ENCODE measurements at regions not wholly inside any gene's neighbourhood (a gene's known extent, or its start where the extent isn't known, plus 50 kb on each side); places are given as distances from the start of the nearest gene placed in this dataset.
"Not testable (repeated sequence)": the region's sequence is repeated elsewhere in the genome, so short reads cannot be mapped to it uniquely, and the experiment has no call there.

DNA sequence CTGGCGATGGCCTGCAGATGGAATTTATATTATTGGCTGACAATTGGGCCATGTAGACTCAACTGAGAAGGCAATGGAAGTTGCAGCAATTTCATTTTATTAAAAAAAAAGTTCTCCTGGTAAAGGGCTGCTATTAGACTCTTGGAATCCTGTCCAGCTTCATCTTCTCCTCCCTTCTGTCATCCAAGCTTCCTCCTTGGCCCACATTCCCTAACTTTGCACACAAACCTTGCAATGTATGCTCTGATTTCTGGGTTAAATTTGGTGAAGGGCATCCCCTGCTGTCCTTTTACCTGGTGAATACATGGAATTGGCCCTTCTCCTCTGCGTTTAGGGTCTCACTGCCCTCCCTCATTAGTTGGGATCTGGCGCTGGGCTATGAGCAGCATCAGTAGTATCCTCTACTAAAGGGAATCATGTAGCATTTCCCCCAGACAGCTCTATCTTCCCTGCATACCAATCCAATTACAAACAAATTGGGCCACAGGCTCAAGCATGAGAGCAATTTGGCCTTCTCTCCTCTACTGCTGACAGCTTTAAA lies 336.9 kb downstream of the BMP4 start:
- peak; percentile 56 to 77 for DNase-seq (ENCODE audit: low read depth in 2 of 2)
- Histone ChIP-seq H3K27ac (ENCODE audit: insufficient read depth, low read length) (no peak overlapping the region), H3K27me3 (ENCODE audit: control insufficient read depth, insufficient read depth, low read length) (no peaks in the 10 kb centered on the region), H3K9ac (ENCODE audit: insufficient read depth, low read length) (no peak overlapping the region), H3K4me1 (ENCODE audit: control insufficient read depth, extremely low read depth, insufficient read depth, low read length) (no peaks in the 10 kb centered on the region), H3K9me3 (ENCODE audit: control insufficient read depth, insufficient read depth, low read depth, low read length) (no peaks in the 10 kb centered on the region), H2AFZ (ENCODE audit: low read length) (no peak overlapping the region), H3K4me2 (ENCODE audit: extremely low read depth, insufficient read depth, low read length) (no peak overlapping the region), H4K20me1 (ENCODE audit: control insufficient read depth, extremely low read depth, insufficient read depth, low read length) (no peaks in the 10 kb centered on the region), H3K36me3 (ENCODE audit: control insufficient read depth, insufficient read depth, low read length) (no peaks in the 10 kb centered on the region), H3K79me2 (ENCODE audit: control insufficient read depth, insufficient read depth, low read length) (no peaks in the 10 kb centered on the region), H3K4me3 (replicated peaks in 1 of 4; ENCODE audit: control extremely low read depth in 1 of 4, insufficient read depth in 1 of 4, low read depth in 3 of 4, low read length in 4 of 4) (no peak overlapping the region)
- TF ChIP-seq EZH2 (IDR thresholded peaks at IDR 0.05; ENCODE audit: low read length, missing control alignments): no peak
- TF ChIP-seq, protein P1, sequence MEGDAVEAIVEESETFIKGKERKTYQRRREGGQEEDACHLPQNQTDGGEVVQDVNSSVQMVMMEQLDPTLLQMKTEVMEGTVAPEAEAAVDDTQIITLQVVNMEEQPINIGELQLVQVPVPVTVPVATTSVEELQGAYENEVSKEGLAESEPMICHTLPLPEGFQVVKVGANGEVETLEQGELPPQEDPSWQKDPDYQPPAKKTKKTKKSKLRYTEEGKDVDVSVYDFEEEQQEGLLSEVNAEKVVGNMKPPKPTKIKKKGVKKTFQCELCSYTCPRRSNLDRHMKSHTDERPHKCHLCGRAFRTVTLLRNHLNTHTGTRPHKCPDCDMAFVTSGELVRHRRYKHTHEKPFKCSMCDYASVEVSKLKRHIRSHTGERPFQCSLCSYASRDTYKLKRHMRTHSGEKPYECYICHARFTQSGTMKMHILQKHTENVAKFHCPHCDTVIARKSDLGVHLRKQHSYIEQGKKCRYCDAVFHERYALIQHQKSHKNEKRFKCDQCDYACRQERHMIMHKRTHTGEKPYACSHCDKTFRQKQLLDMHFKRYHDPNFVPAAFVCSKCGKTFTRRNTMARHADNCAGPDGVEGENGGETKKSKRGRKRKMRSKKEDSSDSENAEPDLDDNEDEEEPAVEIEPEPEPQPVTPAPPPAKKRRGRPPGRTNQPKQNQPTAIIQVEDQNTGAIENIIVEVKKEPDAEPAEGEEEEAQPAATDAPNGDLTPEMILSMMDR (conservative IDR thresholded peaks at IDR 0.05 in 1 of 2, IDR thresholded peaks at IDR 0.05 in 1 of 2; ENCODE audit: low read depth in 1 of 2, low read length in 2 of 2): no peak

DNA sequence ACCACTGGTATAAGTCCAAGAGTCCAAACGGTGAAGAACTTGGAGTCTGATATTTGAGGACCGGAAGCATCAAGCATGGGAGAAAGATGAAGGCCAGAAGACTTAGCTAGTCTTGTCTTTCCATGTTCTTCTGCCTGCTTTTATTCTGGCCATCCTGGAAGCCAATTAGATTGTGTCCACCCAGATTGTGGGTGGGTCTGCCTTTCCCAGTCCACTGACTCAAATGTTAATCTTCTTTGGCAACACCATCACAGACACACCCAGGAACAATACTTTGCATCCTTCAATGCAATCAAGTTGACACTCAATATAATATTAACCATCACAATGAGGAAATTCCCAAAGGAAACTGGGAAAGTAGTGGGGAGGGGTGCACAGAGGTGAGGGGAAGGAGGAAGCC lies 340.1 kb downstream of the BMP4 start:
- not testable (repeated sequence) for H3K4me2 ChIP-seq (ENCODE audit: extremely low read depth, insufficient read depth, low read length)

DNA sequence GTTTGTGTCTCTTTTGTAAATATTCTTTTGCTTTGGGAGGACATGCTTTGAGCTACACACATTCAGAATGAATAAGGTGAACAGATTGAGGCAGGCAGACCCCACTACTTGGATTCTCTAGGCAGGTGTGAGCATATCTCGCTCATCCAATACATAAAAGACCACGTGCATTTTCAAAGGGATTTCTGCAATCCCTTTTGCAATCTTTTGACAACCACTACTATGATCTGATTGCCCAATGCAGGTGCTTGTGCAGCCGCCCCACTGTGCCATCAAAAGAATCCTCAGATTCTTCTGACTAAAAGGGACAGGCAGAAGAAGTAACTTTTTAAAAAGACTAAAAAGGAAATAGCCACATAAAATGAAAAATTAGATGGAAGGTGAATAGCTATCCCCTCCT lies 341.4 kb downstream of the BMP4 start:
- Histone ChIP-seq H3K27ac (ENCODE audit: insufficient read depth, low read length) (no peak overlapping the region), H3K9me3 (ENCODE audit: control insufficient read depth, insufficient read depth, low read depth, low read length) (no peaks in the 10 kb centered on the region), H3K4me3 (replicated peaks in 1 of 4; ENCODE audit: control extremely low read depth in 1 of 4, insufficient read depth in 1 of 4, low read depth in 3 of 4, low read length in 4 of 4) (no peak overlapping the region), H3K4me2 (ENCODE audit: extremely low read depth, insufficient read depth, low read length) (no peak overlapping the region), H3K79me2 (ENCODE audit: control insufficient read depth, insufficient read depth, low read length) (no peaks in the 10 kb centered on the region), H3K27me3 (ENCODE audit: control insufficient read depth, insufficient read depth, low read length) (no peaks in the 10 kb centered on the region), H3K36me3 (ENCODE audit: control insufficient read depth, insufficient read depth, low read length) (no peaks in the 10 kb centered on the region), H2AFZ (ENCODE audit: low read length) (no peak overlapping the region), H3K4me1 (ENCODE audit: control insufficient read depth, extremely low read depth, insufficient read depth, low read length) (no peaks in the 10 kb centered on the region), H3K9ac (ENCODE audit: insufficient read depth, low read length) (no peak overlapping the region), H4K20me1 (ENCODE audit: control insufficient read depth, extremely low read depth, insufficient read depth, low read length) (no peaks in the 10 kb centered on the region)
- TF ChIP-seq, protein P1 (conservative IDR thresholded peaks at IDR 0.05 in 1 of 2, IDR thresholded peaks at IDR 0.05 in 1 of 2; ENCODE audit: low read depth in 1 of 2, low read length in 2 of 2): no peak
- TF ChIP-seq EZH2 (IDR thresholded peaks at IDR 0.05; ENCODE audit: low read length, missing control alignments): no peak
- DNase-seq (ENCODE audit: low read depth in 2 of 2): no peak

More for the DNA sequence above, 340.1 kb downstream of the BMP4 start:
- H3K36me3 ChIP-seq (ENCODE audit: control insufficient read depth, insufficient read depth, low read length); H3K79me2 ChIP-seq (ENCODE audit: control insufficient read depth, insufficient read depth, low read length); H3K27me3 ChIP-seq (ENCODE audit: control insufficient read depth, insufficient read depth, low read length); H2AFZ ChIP-seq (ENCODE audit: low read length); H3K4me1 ChIP-seq (ENCODE audit: control insufficient read depth, extremely low read depth, insufficient read depth, low read length); H4K20me1 ChIP-seq (ENCODE audit: control insufficient read depth, extremely low read depth, insufficient read depth, low read length); DNase-seq (ENCODE audit: low read depth in 2 of 2); H3K9ac ChIP-seq (ENCODE audit: insufficient read depth, low read length); H3K27ac ChIP-seq (ENCODE audit: insufficient read depth, low read length); H3K9me3 ChIP-seq (ENCODE audit: control insufficient read depth, insufficient read depth, low read depth, low read length); H3K4me3 ChIP-seq (replicated peaks in 1 of 4; ENCODE audit: control extremely low read depth in 1 of 4, insufficient read depth in 1 of 4, low read depth in 3 of 4, low read length in 4 of 4): not testable (repeated sequence)

All from fibroblast of lung (primary cell).